LoVo (cell line): ENCODE measurements at regions not wholly inside any gene's neighbourhood (a gene's known extent, or its start where the extent isn't known, plus 50 kb on each side); places are given as distances from the start of the nearest gene placed in this dataset.
"Not testable (repeated sequence)": the region's sequence is repeated elsewhere in the genome, so short reads cannot be mapped to it uniquely, and the experiment has no call there.

Source experiments
- DNase-seq: peaks from one replicate; pipeline ENCODE4 v3.0.0-alpha.2; 2016; ENCODE audit warnings: low spot score

DNA sequence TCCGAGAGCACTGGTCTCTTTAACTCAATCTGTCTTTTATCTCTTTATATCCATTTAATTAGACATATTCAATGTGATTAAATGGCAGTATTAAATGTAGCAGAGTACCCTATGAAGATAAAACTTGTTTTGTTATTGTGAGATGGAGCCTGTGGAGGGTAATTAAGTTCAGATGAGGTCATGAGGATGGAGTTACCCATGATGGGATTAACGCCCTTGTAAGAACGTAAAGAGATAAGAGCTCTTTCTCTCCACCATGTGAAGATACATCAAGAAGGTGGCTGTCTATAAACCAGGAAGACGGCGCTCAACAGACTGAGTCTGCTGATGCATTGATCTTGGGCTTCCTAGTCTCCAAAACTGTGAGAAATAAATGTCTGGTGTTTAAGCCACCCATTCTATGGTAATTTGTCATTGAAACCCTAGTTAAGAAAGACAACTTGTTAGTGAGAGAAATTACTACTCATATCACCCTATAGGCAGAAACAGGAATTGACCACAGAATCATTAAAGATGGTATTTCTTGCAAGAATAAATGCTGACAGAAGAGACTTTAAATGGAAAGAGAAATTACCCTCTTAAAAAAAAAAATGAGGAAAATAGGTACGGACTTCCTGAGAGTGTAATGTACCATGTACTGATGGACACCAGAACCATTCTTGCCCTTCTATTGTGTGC lies 738.7 kb upstream of the CHAC2 start:
- DNase-seq: no peak

DNA sequence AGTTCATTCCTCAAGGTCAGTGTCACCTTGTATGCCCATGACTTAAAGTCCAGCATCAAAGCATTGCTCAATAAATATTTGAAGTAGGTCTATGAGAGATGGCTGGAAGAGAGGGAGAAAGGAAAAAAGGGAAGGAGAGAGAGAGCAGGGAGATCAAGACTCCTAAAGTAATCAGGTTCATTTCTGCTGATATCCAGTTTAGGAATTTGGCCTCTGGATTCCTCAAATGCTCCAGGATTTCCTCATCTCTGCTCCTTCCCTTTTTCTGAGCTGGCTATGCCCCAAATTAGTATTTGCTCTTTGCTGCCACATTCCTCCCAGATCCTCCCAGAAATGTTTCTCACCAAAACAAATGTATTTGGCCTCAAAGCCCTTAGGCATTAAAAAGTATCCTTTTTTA lies 739.4 kb upstream of the CHAC2 start:
- DNase-seq: no peak

DNA sequence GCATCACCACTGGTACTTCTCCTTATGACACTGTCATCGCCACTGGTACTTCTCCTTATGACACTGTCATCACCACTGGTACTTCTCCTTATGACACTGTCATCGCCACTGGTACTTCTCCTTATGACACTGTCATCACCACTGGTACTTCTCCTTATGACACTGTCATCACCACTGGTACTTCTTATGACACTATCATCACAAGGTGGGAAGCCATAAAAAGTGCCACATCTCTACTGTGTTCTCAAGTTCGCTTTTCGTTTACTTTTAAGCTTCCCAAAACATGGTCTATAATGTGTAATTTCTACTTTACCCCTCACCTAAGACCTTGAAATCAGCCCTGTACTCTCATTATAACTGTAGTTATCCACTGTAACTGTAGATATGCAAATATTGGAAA lies 745.4 kb upstream of the CHAC2 start:
- DNase-seq: not testable (repeated sequence)

DNA sequence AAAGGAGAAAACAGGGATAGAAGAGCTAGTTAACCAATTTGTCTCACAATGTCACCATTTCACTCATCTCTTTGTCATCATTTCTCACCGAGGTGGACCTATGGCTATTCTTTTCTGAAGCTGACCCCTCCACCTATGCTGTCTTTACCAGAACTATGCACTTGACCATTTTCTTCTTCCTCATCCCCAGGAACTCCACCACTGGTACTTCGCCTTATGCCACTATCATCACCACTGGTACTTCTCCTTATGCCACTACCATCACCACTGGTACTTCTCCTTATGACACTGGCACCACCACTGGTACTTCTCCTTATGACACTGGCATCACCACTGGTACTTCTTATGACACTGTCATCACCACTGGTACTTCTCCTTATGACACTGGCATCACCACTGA lies 745.8 kb upstream of the CHAC2 start:
- DNase-seq: no peak

DNA sequence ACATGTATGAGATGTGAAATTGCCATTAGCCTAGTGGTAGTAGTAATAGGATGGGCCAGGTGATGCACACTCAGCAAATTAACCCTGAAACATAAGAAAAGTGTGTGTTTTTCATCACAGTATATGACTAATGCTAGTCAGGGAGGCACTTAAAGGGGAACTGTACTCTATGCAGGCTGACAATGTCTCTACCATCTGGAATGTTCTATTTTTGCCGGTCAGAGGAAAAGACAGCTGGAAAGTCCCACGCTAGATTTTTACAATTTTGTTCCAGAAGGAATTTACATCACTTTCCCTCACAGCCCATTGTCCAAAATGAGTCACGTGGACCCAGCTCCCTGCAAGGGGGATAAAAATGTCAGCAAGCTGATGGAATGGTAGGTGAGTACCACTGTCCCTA lies 746.3 kb upstream of the CHAC2 start:
- DNase-seq: no peak

DNA sequence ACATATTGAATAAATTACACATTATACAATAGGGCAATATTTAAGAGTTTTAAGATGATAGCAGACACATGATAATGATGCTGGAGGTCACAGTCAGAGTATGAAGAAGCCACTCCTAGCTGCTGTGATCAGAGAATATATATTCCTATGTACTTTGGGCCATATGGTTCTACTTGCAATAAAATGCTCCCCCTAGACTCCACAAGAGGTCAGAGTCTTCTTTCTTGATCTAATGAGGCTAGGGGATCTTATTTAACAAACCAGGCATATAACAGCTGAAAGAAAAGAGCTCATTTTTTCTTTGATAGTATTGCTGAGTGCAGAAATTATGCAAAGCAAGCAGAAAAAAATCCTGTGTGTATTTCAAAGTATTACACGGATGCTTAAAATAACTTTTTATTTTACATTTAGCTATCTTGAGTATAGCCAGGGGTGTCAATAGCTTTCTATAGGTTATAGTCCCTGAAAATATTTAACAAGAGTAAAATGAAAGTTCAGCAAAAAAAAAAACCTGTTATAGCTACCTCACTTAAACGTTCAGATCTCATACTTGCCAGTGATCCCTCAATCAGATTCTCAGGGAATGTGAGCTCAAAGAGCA lies 748.7 kb upstream of the CHAC2 start:
- DNase-seq: no peak

DNA sequence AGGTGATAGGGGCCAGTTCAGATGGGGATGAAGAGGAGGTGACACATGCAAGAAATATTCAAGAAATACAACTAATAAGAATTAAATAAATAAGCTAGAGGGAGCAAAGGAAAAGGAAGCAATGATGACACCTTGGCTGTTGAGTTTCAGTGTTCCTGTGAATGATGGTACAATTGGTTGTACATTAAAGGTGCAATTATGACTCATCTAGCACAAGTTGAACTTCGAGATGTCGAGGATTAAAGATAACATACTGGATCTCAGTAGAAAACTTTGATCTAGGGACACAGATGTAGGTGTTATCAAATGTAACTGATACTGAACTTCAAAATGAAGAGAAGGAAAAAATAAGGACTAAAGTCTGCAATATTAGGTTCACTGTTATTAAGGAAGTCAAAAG lies 760.6 kb upstream of the CHAC2 start:
- no peak for DNase-seq

DNA sequence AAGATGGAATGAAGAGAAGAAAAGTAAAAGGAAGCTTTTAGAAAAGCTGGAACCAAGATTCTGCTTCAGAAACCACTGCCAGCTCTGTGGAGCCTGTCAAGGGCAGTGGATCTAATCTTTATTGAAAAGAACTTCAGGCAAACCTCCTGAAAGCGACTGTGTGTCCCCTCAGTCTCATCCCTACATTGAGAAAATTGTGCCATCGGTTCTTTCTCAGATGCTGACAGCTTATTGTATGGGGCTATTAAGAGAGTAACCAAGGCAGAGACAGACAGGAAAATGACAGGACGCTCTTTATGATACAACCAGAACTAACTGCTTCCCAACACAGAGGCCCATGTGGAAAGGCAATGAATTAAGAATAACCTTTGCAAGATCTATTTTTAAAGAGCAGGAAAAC lies 763.2 kb upstream of the CHAC2 start:
- no peak for DNase-seq

DNA sequence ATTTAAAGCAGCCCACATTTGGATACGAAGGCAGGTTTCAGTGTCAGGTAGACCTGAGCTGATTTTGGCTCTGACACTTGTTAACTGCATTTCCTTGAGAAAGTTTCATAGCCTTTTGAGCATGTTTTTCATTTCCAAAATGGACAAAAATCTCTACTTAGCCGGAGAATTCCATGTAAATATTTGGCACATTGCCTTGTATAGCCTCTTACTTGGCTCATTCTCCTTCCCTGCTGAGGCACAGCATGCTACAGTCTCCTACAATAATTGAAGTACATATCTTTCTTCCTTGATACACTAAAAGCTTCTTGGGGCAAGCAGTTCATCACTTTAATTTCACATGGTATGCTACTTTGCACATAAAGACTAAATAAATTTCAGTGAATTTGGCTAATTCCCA lies 772.2 kb upstream of the CHAC2 start:
- DNase-seq: no peak

DNA sequence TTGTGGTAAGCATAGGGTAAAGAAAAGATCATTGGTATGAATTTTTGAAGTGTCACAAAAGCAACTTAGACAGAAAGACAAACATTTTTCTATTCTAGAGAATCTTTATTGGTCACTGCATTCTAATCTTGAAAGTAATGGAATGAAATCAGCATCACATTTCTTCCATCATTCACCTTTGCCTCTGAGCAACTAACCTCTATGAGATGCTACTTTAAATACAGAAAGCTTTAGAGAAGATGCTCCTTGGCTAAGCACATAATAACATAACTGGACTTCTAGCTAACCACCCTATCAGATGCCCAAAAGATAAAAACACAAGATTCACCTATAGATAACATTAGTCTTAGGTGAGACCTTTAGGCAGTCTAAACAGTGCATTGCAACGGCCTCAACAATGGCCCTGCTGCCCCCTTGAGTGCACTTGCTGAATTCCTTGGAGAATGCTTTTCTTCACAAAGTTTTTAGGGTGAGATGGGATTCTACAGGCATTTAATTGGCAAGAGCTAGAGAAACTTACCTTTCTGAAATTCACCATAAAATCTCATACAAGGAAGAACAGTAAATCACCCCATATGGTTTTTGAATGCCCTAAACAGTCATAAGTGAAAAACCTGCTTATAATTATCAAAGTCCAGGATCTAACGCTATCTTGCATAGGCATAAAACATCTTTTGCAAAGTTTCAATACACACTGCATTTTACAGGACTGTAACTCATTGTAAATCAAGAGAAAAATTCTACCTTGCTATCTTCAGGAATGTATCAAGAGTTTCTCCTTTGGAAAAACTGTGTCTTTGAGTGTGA lies 791.3 kb upstream of the CHAC2 start:
- peak; percentile 28 for DNase-seq

DNA sequence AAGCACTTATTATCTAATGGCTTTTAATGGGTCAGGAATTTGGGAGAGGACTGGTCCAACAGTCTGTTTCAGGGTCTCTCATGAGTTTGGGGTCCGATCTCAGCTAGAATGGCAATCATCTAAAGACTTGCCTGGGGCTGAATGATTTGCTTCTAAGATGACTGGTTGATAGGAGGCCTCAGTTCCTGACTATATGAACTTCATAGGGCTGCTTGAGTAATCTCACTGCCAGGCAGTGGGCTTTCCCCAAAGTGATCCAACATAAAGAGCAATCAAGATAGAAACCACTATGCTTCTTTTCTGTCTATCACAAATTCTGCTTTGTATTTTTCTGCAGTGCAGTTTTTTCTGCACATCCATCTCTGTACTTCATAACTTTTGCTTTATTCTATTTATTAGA lies 793.5 kb upstream of the CHAC2 start:
- DNase-seq: no peak

DNA sequence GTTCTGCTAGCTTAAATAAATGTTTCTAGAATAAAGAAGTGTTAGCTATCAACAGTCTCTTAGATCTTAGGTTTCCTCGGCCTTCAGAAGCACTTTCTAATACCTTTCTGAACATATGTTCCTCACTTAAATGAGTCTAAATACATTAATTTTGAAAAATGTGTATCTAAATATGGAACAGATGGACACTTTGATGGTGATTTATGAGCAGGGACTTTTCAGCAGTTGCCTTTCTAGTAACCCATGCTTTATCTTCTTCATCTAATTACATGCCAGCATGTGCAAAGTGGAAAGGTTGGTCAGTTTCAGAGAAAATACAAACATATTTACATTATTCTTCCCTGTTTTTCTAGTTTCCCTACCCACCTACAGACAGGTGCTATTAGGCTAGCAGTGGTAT lies 797.0 kb upstream of the CHAC2 start:
- no peak for DNase-seq

DNA sequence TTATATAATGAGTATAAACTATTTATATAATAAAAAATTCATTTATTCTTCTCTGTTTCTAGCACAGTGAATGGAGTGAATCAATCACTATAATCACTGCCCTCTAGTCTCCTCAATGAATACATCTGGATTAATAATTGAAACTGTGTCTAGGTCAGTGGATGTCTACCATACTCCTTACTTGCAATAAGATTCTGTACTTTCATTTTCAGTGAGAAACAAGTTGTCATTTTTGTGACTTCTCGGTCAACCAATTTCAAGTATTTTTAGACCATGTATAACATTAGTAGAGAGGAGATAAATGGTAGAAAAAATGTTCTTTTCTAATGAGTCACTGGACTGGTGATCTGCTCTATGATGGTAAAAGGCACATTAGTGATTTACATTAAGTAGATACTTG lies 799.6 kb upstream of the CHAC2 start:
- no peak for DNase-seq

DNA sequence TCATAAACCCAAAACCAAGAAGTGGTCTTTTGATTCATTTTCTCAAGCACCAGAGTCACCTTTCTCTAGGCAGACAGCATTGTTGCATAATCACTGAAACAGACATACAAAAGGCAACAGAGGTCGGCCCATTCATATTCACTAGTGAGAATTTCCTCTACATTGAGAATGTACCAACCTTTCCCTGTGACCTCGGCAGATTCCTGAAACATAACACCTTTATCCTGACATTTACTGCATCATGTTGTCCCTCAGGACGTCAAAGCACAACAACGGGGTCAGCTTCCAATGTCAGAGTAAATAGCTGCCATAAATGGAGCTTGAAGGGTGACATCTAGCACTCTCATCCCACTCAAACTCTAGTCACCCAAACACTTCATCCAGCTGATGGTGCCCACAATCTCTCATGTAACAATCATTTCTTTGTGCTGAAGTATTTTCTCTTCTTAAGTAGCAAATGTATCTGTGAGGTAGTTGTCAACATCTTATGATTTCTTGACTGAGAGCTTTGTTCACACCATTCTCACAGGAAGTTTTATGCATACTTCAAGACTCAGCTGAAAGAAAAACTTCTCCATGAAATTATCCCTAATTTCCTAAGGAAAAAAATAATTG lies 802.6 kb upstream of the CHAC2 start:
- DNase-seq: no peak

DNA sequence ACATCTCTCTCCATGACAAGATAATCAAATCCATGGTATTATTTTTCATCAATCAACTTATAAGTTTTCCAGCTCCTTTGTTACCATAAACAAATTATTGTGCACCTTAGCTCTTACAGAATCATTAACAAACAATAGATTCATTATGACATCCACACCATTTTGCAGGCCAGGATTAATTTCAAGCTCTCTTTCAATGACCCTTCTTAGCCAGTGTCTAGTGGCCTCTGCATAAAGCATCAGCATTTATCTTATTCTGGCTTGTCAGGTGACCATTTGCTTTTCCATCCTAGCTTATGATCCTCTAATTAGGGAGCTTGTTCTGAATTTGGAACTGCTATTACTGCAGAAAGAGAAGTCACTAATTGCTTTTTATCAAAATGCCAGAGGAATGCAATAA lies 806.2 kb upstream of the CHAC2 start:
- DNase-seq: no peak

DNA sequence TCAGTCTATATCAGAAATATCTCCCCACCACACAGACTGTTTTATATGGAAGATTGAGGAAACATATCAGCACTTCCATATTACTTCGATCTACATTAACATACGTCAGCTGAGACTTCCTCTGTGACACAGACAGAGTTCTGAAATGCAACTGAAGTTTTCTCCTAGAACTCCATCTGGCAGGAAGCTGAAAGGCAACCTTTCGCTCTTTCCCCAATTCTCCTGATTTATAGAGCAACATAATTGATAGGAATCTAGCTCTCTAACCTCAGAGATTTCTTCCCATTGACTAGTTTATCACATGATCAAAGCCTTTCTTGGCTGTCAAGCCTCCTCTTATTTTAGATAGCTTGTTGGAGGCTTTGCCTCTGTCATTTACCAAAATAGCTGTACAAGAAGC lies 806.7 kb upstream of the CHAC2 start:
- DNase-seq: no peak

DNA sequence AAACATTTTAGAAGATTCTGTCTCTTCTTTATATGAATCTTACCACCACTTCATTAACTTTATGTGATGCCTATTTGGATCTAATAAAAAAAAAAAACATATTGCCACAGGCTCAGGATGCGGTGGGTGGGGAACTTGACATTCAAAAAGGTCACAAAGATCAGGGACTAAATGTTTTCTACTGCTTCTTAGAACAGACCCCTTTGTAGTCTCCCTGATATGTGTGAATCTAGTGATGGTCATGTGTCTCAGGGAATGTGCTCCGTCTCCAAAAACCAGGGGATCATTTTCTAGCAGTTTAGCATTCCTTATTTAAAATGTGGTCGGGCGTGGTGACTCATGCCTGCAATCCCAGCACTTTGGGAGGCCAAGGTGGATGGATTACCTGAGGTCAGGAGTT lies 807.8 kb upstream of the CHAC2 start:
- DNase-seq: no peak

DNA sequence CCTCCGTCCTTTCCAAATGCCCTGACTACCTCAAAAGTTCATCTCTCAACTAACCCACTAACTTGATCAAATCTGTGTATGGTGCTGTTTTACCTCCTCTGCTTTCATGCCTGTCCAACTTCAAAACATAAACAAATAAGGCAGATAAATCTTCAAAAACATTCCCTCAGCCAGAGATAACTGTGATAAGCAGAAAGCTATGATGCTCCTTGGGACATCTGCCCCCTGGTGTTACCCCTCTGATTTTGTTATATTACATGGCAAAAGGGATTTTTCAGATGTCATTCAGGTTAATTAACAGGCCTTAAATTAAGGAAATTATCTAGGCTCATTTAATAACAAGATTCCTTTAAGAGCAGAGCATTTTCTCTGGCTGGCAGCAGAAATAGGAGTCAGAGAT lies 810.8 kb upstream of the CHAC2 start:
- DNase-seq: no peak

DNA sequence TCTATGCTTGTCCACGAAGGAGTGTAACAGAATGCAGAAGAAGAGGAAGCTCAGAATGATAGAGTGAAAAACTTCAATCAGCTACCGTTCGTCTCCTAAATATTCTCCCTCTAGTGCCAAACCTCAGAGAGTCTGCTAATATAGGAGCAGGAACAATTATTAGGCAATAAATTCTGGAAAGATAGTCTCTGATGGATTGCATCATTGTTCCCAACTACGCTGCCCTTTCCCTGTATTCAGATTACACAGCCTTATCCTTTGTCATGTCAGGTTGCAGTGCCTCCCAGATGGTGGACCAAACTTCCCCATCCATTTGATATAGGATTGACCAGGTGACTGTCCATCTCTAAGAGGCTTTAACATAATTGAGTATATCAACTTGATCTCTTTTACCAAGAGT lies 811.5 kb upstream of the CHAC2 start:
- DNase-seq: no peak

DNA sequence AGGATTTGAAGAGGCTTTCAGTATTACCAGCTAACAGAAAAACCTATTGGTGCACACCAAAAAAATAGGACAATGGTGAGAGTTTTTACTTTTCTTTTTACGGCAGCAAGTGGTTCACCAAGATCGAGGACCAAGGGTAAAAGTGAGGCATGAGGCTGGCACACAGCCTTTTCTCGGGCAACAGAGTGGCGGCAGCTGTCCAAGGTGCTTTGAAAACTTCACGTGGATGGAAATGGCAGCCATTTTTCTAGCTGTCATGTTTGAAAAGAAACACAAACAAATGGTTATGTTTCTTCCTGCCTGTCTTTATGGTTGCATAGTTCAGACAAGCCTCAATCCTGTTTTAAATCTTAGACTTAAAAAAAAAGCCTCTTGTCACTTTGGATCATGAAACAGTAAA lies 812.5 kb upstream of the CHAC2 start:
- no peak for DNase-seq

DNA sequence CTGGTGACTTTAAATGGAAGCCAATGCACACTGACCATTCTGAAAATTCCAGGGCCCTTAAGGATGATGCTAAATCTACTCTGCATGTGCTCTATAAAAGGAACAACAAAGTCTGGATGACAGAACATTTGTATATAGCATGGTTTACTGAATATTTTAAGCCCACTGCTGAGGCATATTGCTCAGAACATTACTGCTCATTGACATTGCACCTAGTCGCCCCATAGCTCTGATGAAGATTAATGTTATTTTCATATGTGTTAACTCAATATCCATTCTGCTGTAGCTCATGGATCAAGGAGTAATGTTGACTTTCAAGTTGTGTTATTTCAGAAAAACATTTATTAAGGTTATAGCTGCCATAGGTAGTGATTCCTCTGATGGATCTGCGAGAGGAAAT lies 827.5 kb upstream of the CHAC2 start:
- DNase-seq: no peak

DNA sequence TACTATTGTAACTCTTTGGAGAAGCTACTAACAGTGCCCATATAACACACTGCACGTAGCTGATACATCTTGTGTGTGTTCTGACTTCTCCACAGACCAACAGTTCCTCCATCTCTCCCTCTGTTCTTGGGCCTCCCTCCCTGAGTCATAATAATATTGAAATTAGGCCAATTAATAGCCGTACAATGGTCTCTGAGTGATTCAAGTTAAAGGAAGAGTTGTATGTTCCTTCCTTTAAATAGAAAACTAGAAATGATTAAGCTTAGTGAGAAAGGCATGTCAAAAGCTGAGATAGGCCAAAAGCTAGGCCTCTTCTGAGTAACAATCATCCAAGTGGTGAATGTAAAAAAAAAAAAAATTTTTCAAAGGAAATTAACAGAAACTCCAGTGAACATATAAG lies 828.4 kb upstream of the CHAC2 start:
- no peak for DNase-seq

DNA sequence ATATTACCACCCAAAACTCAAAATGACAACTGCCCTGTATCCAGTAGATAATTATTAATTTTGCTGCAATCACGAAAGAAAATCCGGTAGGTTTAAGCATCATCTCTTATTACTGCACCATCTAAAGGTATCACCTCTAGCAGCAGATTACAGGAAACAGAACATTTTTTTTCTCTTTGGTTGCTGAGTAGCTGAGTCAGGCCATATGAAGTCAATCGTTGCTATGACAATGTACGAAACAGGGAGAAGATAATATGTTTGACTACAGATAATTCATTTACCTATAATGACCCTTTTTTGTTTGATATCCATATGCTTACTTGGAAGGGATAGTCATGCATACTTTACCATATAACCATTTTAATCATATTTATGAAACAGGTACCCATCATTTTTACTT lies 831.6 kb upstream of the CHAC2 start:
- DNase-seq: no peak
